SKM-1 (cell line): ENCODE measurements at regions not wholly inside any gene's neighbourhood (a gene's known extent, or its start where the extent isn't known, plus 50 kb on each side); places are given as distances from the start of the nearest gene placed in this dataset.
"Not testable (repeated sequence)": the region's sequence is repeated elsewhere in the genome, so short reads cannot be mapped to it uniquely, and the experiment has no call there.

Experiments used
- DNase-seq: peaks from one replicate; lab custom pipeline; 2025; ENCODE audit not compliant: unreplicated experiment; lab: John Stamatoyannopoulos, UW

DNA sequence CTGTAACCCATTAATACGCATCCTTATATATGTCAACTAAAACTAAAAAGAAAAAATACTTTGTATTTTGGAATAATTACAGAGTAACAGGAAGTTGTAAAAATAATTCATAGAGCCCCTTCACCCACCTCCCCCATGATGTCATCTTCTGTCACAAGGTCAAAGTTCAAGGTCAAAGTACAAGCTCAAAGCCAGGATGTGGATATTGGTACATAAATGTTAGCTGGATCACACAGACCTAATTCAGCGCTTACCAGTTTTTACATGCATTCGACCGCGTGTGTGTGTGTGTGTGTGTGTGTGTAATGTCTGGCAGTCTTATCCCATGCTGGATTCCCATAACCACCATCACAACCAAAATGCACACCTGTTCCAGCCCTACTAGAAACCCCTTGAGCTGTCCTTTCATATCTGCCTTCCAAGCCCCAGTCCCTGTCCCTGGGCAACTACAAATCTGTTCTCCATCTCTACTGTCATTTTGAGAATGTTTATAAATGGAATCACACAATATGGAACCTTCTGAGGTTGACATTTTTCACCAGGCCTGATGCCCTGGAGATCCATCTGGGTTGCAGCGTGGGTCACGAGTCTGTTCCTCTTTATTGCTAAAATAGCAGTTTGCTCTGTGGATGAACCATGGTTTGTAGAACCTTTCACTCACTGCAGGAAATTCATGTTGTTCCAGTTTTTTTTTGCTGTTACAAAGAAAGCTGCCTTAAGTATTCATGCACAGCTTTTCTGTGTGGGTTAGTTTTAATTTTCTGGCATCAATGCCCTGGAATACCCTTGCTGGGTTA is 153.6 kb upstream of the PITRM1 start:
- DNase-seq = no peak

DNA sequence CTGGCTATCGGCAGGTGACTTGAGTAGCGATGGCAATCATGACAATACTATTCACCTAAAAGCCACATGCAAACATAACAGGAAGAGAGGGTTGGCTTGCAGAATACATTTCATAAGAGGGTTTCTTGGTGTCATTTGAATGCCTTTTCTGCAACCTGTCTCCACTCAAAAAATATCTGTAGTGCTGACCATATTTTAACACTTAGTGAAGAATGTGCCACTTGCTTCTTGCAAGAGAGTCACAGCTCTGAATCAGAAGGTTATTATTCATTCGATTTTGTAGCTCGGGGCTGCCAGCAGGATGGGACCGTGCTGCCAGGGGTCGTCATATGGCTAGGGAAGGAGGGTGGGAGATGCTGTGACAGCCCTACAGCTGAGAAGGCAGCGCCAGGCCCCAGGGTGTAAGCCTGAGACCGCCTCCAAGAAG is 152.0 kb upstream of the PITRM1 start:
- no peak for DNase-seq

DNA sequence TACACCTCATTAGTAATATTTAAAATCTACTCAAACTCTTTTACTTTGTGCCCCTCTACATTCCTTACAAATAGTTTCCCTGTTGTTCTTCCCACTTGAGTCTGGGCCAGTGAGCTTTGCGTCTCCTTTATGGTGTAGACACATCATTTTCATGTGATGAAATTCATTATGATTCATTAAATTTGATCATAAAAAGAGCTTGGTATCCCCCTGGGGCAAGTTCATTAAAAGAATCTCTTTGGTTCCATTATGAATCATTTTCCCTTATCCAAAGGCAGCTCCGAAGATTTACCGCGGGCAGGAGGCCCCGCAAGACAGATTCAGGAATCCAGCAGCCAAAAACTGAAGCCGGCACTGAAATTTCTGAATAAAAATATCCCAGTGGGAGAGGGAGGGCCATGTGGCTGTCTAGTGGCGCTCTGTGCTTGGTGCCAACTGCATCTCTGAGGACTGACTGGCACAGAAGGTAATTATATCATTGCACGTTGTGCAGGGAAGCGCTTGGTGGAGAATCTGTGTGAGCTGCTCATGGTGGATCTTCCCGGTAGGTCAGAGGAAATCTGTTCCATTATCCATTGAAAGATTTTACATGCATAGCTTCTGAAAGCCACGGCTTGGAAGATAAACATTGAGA is 151.4 kb upstream of the PITRM1 start:
- DNase-seq = no peak

DNA sequence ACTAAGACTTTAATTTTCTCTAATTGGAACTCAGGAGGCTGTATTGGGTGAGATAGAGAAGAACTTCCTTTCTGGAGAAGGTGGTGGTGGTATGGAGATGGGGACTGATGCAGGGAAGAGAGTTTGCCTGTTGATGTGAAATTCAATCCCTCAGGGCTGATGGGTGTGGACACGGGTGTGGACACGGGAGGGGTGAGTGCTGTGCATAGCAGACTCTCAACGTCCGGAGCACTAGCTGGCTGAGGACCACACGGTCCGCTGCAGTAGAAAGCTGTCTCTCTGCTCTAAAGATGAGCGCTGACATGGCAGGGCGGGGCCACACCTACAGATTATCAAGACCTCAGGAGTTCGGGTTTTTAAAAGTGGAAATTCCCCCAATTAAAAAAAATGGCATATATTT is 148.5 kb upstream of the PITRM1 start:
- DNase-seq = no peak

DNA sequence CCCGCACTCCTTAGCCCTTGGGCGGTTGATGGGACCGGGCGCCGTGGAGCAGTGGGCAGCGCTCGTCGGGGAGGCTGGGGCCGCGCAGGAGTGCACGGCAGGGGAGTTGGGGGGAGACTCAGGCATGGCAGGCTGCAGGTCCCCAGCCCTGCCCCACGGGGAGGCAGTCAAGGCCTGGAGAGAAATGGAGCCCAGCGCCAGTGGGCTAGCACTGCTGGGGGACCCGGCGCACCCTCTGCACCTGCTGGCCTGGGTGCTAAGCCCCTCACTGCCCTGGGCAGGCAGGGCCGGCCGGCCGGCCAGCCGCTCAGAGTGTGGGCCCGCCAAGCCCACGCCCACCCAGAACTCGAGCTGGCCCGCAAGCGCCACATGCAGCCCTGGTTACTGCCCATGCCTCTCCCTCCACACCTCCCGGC is 147.2 kb upstream of the PITRM1 start:
- DNase-seq = no peak

DNA sequence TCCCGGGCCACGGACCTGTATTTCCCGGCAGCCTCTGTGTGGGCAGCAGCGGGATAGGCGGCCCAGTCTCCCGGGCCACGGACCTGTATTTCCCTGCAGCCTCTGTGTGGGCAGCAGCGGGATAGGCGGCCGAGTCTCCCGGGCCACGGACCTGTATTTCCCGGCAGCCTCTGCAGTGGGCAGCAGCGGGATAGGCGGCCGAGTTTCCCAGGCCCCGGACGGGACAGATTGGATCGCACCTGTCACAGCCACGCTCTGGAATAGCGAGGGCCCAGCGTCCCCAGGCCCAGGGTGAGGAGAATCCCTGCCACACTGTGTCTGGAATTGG is 145.9 kb upstream of the PITRM1 start:
- DNase-seq = not testable (repeated sequence)

DNA sequence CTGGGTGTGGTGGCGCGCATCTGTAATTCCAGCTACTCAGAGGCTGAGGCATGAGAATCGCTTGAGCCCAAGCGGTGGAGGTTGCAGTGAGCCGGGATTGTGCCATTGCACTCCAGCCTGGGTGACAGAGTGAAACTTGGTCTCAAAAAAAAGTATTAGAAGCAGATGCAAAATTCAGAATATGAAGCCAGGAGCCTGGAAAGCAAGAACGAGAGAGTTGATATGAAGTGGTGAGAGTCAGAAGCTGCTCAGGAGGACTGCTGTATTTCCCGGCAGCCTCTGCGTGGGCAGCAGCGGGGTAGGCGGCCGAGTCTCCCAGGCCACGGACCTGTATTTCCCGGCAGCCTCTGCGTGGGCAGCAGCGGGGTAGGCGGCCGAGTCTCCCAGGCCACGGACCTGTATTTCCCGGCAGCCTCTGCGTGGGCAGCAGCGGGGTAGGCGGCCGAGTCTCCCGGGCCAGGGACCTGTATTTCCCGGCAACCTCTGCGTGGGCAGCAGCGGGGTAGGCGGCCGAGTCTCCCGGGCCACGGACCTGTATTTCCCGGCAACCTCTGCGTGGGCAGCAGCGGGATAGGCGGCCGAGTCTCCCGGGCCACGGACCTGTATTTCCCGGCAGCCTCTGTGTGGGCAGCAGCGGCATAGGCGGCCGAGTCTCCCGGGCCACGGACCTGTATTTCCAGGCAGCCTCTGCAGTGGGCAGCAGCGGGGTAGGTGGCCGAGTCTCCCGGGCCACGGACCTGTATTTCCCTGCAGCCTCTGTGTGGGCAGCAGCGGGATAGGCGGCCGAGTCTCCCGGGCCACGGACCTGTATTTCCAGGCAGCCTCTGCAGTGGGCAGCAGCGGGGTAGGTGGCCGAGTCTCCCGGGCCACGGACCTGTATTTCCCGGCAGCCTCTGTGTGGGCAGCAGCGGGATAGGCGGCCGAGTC is 145.2 kb upstream of the PITRM1 start:
- DNase-seq = not testable (repeated sequence)

DNA sequence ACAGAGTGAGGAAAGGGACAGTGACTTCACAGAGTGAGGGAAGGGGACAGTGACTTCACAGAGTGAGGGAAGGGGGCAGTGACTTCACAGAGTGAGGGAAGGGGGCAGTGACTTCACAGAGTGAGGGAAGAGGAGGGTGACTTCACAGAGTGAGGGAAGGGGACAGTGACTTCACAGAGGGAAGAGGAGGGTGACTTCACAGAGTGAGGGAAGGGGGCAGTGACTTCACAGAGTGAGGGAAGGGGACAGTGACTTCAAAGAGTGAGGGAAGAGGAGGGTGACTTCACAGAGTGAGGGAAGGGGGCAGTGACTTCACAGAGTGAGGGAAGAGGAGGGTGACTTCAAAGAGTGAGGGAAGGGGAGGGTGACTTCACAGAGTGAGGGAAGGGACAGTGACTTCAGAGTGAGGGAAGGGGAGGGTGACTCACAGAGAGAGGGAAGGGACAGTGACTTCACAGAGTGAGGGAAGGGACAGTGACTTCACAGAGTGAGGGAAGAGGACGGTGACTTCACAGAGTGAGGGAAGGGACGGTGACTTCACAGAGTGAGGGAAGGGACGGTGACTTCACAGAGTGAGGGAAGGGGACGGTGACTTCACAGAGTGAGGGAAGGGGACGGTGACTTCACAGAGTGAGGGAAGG is 142.0 kb upstream of the PITRM1 start:
- DNase-seq = not testable (repeated sequence)

DNA sequence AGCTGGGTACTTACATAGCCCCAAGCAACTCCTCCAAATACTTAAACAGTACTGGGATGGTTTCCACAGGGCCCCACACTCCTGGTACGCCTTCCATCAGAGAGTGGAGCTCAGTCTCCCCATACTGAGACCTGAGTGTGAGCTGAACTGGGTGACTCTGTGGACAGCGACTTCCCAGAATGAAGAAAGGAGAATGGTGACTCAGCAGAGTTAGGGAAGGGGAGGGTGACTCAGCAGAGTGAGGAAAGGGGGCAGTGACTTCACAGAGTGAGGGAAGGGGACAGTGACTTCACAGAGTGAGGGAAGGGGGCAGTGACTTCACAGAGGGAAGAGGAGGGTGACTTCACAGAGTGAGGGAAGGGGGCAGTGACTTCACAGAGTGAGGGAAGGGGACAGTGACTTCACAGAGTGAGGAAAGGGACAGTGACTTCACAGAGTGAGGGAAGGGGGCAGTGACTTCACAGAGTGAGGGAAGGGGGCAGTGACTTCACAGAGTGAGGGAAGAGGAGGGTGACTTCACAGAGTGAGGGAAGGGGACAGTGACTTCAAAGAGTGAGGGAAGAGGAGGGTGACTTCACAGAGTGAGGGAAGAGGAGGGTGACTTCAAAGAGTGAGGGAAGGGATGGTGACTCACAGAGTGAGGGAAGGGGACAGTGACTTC is 141.3 kb upstream of the PITRM1 start:
- not testable (repeated sequence) for DNase-seq

DNA sequence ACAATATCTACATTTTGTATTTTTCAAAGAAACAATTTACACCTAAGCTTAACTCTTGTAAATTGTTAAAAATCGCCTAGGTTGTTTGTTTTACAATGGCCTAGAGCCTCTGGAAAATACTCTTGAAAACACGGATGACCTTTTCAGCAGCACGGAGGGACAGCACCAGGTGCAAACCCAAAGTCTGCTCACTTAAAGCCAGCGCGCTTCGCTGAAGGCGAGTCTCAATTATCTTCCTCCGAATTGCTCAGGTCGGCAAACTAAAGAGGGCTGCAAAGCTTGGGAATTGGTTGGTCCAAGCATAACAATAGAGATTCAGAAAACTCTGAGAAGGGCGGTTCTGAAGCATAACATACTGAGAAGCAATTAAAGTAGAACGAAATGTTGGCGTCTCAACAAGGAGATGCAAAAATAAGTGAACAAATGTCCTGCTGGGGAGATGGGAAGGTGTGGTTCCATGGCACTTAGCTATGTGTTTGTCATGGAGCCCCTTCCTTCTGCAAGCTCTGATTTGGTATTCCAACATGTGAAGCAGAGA is 139.9 kb upstream of the PITRM1 start:
- DNase-seq = no peak

DNA sequence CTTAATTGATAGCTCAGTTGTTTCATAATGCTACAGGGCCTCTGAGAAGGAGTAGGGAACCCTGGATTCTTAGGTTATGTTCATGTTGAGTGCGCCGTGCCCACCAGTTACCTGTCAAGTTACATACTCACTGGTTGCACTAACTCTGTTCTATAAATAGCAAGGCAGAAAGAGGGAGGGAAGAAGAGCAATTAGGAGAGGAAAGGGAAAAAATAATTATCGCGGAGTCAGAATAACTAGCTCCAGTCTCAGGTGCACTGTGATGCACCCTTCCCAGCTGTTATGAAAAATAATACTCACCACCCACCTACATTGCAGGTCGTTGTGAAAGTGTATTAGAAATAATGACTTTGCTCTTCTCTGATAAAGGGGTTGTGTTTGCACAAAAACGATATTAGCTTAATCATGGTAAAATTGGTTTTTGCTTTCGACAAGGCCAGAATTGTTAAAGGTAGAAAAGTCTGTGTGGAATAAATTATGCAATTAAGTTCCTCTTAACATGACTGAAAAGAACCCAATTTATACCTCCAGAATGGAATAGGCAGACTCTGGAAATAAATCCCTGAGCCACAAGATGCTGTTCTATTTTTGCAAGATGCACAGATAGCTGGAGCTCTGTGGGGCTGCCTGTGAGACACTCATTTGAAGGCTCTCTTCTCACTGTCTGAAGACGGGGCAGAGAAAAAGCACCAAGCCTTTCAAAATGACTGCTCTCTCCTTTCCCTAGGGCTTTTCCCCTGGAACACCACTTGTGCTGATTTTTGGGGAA is 137.6 kb upstream of the PITRM1 start:
- no peak for DNase-seq

DNA sequence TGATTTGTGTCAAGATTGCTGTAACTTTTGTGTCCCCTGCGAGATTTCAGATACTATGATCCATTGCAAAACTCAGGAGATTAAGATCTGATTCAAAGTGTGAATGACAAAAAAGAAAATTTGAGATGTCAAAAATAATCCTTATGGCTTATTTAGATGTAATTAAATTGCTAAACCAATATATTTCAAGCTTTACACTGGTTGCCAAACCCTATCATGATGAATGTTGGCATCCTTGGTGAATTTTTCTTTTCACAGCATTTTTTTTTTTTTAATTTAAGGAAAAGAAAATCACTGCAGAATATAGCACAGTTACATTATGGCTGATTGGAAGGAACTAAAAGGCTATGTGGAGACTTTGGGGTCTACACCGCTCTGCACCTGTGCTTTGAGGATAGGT is 133.5 kb upstream of the PITRM1 start:
- DNase-seq = no peak

DNA sequence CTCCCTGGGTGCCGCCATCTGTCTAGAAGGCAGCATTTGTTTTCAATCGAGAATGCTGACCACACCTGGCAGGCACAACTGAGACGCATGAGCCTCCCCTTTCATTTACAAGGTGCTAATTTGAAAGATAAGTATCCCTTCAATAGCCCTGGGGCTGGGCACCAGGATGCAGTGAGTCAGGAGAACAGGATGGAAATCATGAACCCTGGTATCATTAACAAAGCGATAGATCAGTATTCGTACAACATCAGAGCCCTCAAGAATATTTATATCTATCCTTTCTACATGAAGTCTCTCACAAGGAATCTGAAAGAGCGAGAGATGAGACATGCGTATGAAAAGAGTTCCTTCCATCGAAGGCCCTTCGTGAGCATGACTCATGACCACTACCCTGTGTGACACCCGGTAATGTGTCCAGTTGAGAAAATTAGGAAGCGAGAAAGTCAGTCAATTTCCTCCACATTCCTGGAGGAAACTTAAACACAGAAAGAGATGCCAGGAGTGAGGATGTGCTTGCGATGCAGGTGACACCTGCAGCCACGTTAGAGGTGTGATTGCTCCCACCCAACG is 123.1 kb upstream of the PITRM1 start:
- no peak for DNase-seq

DNA sequence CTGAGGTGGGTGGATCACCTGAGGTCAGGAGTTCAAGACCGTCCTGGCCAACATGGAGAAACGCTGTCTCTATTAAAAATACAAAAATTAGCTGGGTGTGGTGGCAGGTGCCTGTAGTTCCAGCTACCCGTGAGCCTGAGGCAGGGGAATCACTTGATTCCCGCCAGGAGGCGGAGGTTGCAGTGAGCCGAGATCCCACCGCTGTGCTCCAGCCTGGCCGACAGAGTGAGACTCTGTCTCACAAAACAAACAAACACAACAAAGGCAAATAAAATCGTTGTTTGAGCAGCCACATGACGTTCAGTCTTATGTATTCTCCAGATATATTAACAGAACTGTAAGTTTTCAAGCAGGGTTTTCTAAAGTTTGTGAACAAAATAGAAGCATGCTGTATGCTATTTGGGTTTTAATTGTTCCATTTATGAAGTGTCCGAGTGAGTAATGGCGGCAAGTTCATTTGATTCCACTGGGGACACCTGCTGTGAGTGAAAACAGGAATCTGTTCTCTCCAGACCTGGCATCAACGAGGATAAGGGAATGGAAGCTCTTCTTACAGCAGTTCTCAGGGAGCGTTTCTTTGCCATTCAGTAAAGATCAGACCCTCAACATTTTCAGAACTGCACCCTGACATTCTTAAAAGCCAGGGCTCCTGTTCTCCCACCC is 122.5 kb upstream of the PITRM1 start:
- no peak for DNase-seq

DNA sequence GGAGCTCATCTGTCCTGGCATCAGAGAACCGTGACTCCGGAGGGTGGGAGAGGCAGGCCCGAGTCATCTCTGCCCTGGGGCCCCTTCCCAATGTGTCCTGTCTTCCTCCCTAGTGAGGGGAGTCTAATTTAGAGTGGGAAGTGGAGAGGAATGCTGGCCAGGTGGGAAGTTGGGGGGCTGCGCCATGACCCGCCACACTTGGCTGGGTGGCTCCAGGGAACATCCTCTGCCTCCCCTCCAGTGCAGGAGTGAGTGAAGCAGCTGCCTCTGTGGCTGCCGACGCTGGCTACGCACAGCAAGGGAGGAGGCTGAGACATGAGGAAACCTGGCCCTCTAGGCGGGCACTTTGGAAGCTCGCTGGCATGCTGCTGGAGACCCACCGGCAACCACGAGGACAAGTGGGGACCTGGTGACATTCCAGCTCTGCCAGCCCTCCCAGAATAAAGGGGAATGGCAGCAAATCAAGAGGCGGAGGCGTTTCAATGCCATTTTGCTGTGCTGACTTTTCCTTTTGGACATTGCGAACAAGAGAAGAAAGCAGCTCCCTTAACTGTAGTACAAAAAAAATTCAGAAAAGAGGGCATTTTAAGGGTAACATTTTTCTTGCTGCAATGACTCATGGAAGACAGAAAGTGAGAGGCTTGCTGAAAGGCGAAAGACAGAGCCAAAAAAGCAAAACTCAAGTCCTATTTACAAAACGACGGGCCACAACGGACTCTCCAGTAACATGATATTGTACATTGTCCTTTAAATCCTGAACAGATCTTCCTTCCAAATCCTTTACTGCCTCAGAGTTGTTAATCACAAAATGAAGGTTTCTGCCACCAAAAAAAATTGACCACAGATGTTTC is 121.2 kb upstream of the PITRM1 start:
- no peak for DNase-seq

DNA sequence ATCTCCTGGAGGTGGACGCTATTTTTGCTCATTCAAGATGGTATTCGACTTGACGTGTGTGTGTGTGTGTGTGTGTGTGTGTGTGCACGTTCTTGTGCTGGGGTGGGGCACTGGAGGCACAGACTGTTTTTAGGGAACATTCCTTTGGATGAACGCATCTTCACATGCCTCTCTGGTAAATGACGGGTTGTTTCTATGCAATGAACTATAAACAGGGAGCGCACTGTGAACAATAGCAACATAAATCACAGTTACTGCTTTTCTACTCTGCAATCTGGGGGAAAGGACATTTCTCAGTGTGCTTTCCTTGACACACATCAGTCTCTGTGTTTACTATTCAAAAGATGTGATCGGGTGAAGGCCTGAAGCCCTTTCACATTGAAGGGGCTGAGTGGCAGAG is 120.1 kb upstream of the PITRM1 start:
- DNase-seq = no peak

DNA sequence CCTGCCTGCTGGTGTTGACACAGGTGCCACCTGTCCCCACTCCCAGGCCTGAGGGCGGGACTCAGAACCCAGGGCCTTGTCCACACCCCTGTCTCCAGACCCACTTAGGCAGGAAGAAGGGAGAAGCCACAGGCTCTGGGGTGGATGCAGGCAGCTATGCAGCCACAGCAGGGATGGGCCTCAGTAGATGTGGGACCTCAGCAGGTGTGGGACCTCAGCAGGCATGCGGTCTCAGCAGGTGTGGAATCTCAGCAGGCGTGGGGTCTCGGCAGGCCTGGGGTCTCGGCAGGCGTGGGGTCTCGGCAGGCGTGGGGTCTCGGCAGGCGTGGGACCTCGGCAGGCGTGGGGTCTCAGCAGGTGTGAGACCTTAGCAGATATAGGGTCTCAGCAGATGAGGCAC is 118.0 kb upstream of the PITRM1 start:
- no peak for DNase-seq
